ENCODE measurements at regions not wholly inside any gene's neighbourhood (a gene's known extent, or its start where the extent isn't known, plus 50 kb on each side); places are given as distances from the start of the nearest gene placed in this dataset.

GRCh38 chr7:17608114-17608833, 309.8 kb downstream of the AHR start:
- no peak for ATAC-seq

GRCh38 chr7:17611611-17612010, 313.2 kb downstream of the AHR start:
- Mint-ChIP-seq H3K4me1 (ENCODE audit: low read depth in 2 of 2) (no peaks in the 10 kb centered on the region), H3K4me3 (no peak overlapping the region), H3K27ac (no peak overlapping the region), H3K36me3 (peaks cover 4% of the 10 kb centered on the region), H3K9me3 (no peaks in the 10 kb centered on the region), H3K27me3 (peaks cover 0 to 5% of the 10 kb centered on the region in 2 donors)
- DNase-seq (ENCODE audit: low spot score) (no peak), ATAC-seq (no peak)

More at GRCh38 chr7:17608114-17608833, 309.8 kb downstream of the AHR start:
- Mint-ChIP-seq H3K27me3 (peaks cover 4 to 12% of the 10 kb centered on the region in 2 donors), H3K4me1 (ENCODE audit: low read depth in 2 of 2) (no peaks in the 10 kb centered on the region), H3K9me3 (peaks cover 15% of the 10 kb centered on the region), H3K27ac (no peak overlapping the region), H3K4me3 (no peak overlapping the region), H3K36me3 (peaks cover 9% of the 10 kb centered on the region)
- no peak for DNase-seq (ENCODE audit: low spot score)

- H3K4me3 Mint-ChIP-seq: no peak overlapping the region
- ATAC-seq (peak; percentile 36 to 60), DNase-seq (ENCODE audit: low spot score) (no peak)
- H3K9me3 Mint-ChIP-seq: no peaks in the 10 kb centered on the region
- no peaks in the 10 kb centered on the region for H3K27me3 Mint-ChIP-seq
- H3K27ac Mint-ChIP-seq: no peak overlapping the region
- no peaks in the 10 kb centered on the region for H3K36me3 Mint-ChIP-seq
- no peaks in the 10 kb centered on the region for H3K4me1 Mint-ChIP-seq (ENCODE audit: low read depth in 2 of 2)
These were observed 315.0 kb downstream of the AHR start for GRCh38 chr7:17613338-17614041.

- Mint-ChIP-seq H3K9me3 (no peaks in the 10 kb centered on the region), H3K27ac (no peak overlapping the region), H3K4me3 (no peak overlapping the region), H3K27me3 (no peaks in the 10 kb centered on the region), H3K36me3 (no peaks in the 10 kb centered on the region), H3K4me1 (ENCODE audit: low read depth in 2 of 2) (no peaks in the 10 kb centered on the region)
- ATAC-seq (no peak), DNase-seq (ENCODE audit: low spot score) (no peak)
These were observed 318.9 kb downstream of the AHR start for GRCh38 chr7:17617380-17617779.

GRCh38 chr7:17617857-17618651, 319.6 kb downstream of the AHR start:
- peaks cover under 1 to 3% of the 10 kb centered on the region in 2 donors for H3K27me3 Mint-ChIP-seq
- no peak overlapping the region for H3K27ac Mint-ChIP-seq
- no peaks in the 10 kb centered on the region for H3K36me3 Mint-ChIP-seq
- no peak for DNase-seq (ENCODE audit: low spot score)
- ATAC-seq: peak in 1 of 2 donors; percentile 20
- H3K4me1 Mint-ChIP-seq (ENCODE audit: low read depth in 2 of 2): no peaks in the 10 kb centered on the region
- H3K9me3 Mint-ChIP-seq: no peaks in the 10 kb centered on the region
- no peak overlapping the region for H3K4me3 Mint-ChIP-seq

- no peaks in the 10 kb centered on the region for H3K36me3 Mint-ChIP-seq
- H3K4me3 Mint-ChIP-seq: no peak overlapping the region
- H3K27me3 Mint-ChIP-seq: peaks cover 3 to 7% of the 10 kb centered on the region in 2 donors
- H3K4me1 Mint-ChIP-seq (ENCODE audit: low read depth in 2 of 2): no peaks in the 10 kb centered on the region
- H3K27ac Mint-ChIP-seq: no peak overlapping the region
- no peak for ATAC-seq
- H3K9me3 Mint-ChIP-seq: no peaks in the 10 kb centered on the region
- DNase-seq (ENCODE audit: low spot score): no peak
These were observed 320.2 kb downstream of the AHR start for GRCh38 chr7:17618652-17618974.

GRCh38 chr7:17619196-17619818, 320.9 kb downstream of the AHR start:
- ATAC-seq: no peak
- H3K27ac Mint-ChIP-seq: no peak overlapping the region
- DNase-seq (ENCODE audit: low spot score): no peak
- no peaks in the 10 kb centered on the region for H3K36me3 Mint-ChIP-seq
- H3K4me1 Mint-ChIP-seq (ENCODE audit: low read depth in 2 of 2): no peaks in the 10 kb centered on the region
- no peak overlapping the region for H3K4me3 Mint-ChIP-seq
- H3K9me3 Mint-ChIP-seq: no peaks in the 10 kb centered on the region
- H3K27me3 Mint-ChIP-seq: peaks cover 3 to 7% of the 10 kb centered on the region in 2 donors

GRCh38 chr7:17620566-17620965, 319.7 kb downstream of the SNX13 start:
- Mint-ChIP-seq H3K27ac (no peak overlapping the region), H3K27me3 (peaks cover 3 to 7% of the 10 kb centered on the region in 2 donors), H3K4me1 (ENCODE audit: low read depth in 2 of 2) (no peaks in the 10 kb centered on the region), H3K9me3 (no peaks in the 10 kb centered on the region), H3K36me3 (no peaks in the 10 kb centered on the region), H3K4me3 (no peak overlapping the region)
- DNase-seq (ENCODE audit: low spot score): no peak
- no peak for ATAC-seq

- no peak overlapping the region for H3K4me3 Mint-ChIP-seq
- H3K4me1 Mint-ChIP-seq (ENCODE audit: low read depth in 2 of 2): no peaks in the 10 kb centered on the region
- peaks cover 3 to 7% of the 10 kb centered on the region in 2 donors for H3K27me3 Mint-ChIP-seq
These were observed 317.8 kb downstream of the SNX13 start for GRCh38 chr7:17622451-17622850.

GRCh38 chr7:17623546-17624185, 316.6 kb downstream of the SNX13 start:
- Mint-ChIP-seq H3K36me3 (no peaks in the 10 kb centered on the region), H3K27me3 (peaks cover 3 to 7% of the 10 kb centered on the region in 2 donors), H3K4me3 (no peak overlapping the region), H3K27ac (no peak overlapping the region), H3K9me3 (no peaks in the 10 kb centered on the region), H3K4me1 (ENCODE audit: low read depth in 2 of 2) (no peaks in the 10 kb centered on the region)
- DNase-seq (ENCODE audit: low spot score) (no peak), ATAC-seq (no peak)

More at GRCh38 chr7:17622451-17622850, 317.8 kb downstream of the SNX13 start:
- ATAC-seq (no peak), DNase-seq (ENCODE audit: low spot score) (no peak)
- no peak overlapping the region for H3K27ac Mint-ChIP-seq
- no peaks in the 10 kb centered on the region for H3K9me3 Mint-ChIP-seq
- H3K36me3 Mint-ChIP-seq: no peaks in the 10 kb centered on the region

GRCh38 chr7:17624379-17624778, 315.9 kb downstream of the SNX13 start:
- ATAC-seq (no peak), DNase-seq (ENCODE audit: low spot score) (no peak)
- Mint-ChIP-seq H3K4me3 (no peak overlapping the region), H3K4me1 (ENCODE audit: low read depth in 2 of 2) (no peaks in the 10 kb centered on the region), H3K27ac (no peak overlapping the region), H3K36me3 (no peaks in the 10 kb centered on the region), H3K9me3 (no peaks in the 10 kb centered on the region), H3K27me3 (peaks cover 3 to 7% of the 10 kb centered on the region in 2 donors)

- peaks cover 3 to 7% of the 10 kb centered on the region in 2 donors for H3K27me3 Mint-ChIP-seq
- H3K4me1 Mint-ChIP-seq (ENCODE audit: low read depth in 2 of 2): no peaks in the 10 kb centered on the region
- ATAC-seq: no peak
These were observed 315.3 kb downstream of the SNX13 start for GRCh38 chr7:17625043-17625442.

GRCh38 chr7:17626235-17626634, 314.1 kb downstream of the SNX13 start:
- H3K27ac Mint-ChIP-seq: no peak overlapping the region
- peaks cover 3% of the 10 kb centered on the region for H3K9me3 Mint-ChIP-seq
- peaks cover 5 to 14% of the 10 kb centered on the region in 2 donors for H3K27me3 Mint-ChIP-seq
- DNase-seq (ENCODE audit: low spot score) (no peak), ATAC-seq (no peak)
- H3K36me3 Mint-ChIP-seq: no peaks in the 10 kb centered on the region
- H3K4me1 Mint-ChIP-seq (ENCODE audit: low read depth in 2 of 2): no peaks in the 10 kb centered on the region
- H3K4me3 Mint-ChIP-seq: no peak overlapping the region

More at GRCh38 chr7:17625043-17625442, 315.3 kb downstream of the SNX13 start:
- no peak for DNase-seq (ENCODE audit: low spot score)
- H3K27ac Mint-ChIP-seq: no peak overlapping the region
- H3K9me3 Mint-ChIP-seq: no peaks in the 10 kb centered on the region
- H3K4me3 Mint-ChIP-seq: no peak overlapping the region
- no peaks in the 10 kb centered on the region for H3K36me3 Mint-ChIP-seq

Measured in natural killer cell treated with Interleukin-12 subunit alpha and Interleukin-12 subunit beta and Interleukin-15 and Interleukin-18, amount 100 ng/mL, for 72 hours (primary cell).